OCI-LY1 (cell line): ENCODE measurements at regions not wholly inside any gene's neighbourhood (a gene's known extent, or its start where the extent isn't known, plus 50 kb on each side); places are given as distances from the start of the nearest gene placed in this dataset.
"Not testable (repeated sequence)": the region's sequence is repeated elsewhere in the genome, so short reads cannot be mapped to it uniquely, and the experiment has no call there.

Experiments used
- EZH2 ChIP-seq: fragments of 200-600 bp; sonication (generic), shearing (Covaris generic); IDR thresholded peaks from 2 replicates; pipeline ENCODE4 v1.8.0; 2017; ENCODE audit warnings: borderline replicate concordance, mixed run types, mild to moderate bottlenecking, antibody characterized with exemption, low read length, moderate library complexity, mixed read lengths
- TF ChIP-seq, protein P1 (sequence below): fragments of 200-600 bp; sonication (generic), shearing (Covaris generic); IDR thresholded peaks from 2 replicates; pipeline ENCODE4 v1.5.1; 2017; ENCODE audit warnings: mild to moderate bottlenecking, antibody characterized with exemption, low read length, moderate library complexity, mixed read lengths

- TF ChIP-seq, protein P1, sequence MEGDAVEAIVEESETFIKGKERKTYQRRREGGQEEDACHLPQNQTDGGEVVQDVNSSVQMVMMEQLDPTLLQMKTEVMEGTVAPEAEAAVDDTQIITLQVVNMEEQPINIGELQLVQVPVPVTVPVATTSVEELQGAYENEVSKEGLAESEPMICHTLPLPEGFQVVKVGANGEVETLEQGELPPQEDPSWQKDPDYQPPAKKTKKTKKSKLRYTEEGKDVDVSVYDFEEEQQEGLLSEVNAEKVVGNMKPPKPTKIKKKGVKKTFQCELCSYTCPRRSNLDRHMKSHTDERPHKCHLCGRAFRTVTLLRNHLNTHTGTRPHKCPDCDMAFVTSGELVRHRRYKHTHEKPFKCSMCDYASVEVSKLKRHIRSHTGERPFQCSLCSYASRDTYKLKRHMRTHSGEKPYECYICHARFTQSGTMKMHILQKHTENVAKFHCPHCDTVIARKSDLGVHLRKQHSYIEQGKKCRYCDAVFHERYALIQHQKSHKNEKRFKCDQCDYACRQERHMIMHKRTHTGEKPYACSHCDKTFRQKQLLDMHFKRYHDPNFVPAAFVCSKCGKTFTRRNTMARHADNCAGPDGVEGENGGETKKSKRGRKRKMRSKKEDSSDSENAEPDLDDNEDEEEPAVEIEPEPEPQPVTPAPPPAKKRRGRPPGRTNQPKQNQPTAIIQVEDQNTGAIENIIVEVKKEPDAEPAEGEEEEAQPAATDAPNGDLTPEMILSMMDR: not testable (repeated sequence)
- not testable (repeated sequence) for TF ChIP-seq EZH2
Measured at GRCh38 chr4:127277023-127277422, 355.7 kb upstream of the INTU start.
